Common myeloid progenitor, CD34-positive (primary cell): ENCODE measurements at regions not wholly inside any gene's neighbourhood (a gene's known extent, or its start where the extent isn't known, plus 50 kb on each side); places are given as distances from the start of the nearest gene placed in this dataset.

ENCODE experiments used
- CTCF ChIA-PET: fragments of 350-600 bp; sonication (Branson Sonifier 250); formaldehyde crosslinking; loops from one replicate; lab custom pipeline; 2021; ENCODE audit warnings: antibody characterized with exemption; lab: Charles Lee
- POLR2A ChIA-PET: fragments of 350-600 bp; sonication (Branson Sonifier 250); formaldehyde crosslinking; loops from one replicate; lab custom pipeline; 2021; ENCODE audit warnings: antibody characterized with exemption; lab: Charles Lee
- DNase-seq, 3 donors: peaks; one replicate each; pipeline versions ENCODE4 v3.0.0 to v3.0.0-alpha.2; 2013
- H3K27ac ChIP-seq, 2 experiments: 1 replicate in 1 of 2; 2 replicates in 1 of 2; pipeline ENCODE4 v1.7.0; 2013; ENCODE audit warnings: inconsistent platforms in 2 of 2, low read length in 2 of 2, mild to moderate bottlenecking in 2 of 2, low read depth in 1 of 2, moderate library complexity in 1 of 2; ENCODE audit not compliant: severe bottlenecking in 2 of 2, insufficient read depth in 1 of 2, poor library complexity in 1 of 2
- H3K27me3 ChIP-seq, 5 experiments: replicated peaks in 2 of 5; 1 replicate in 3 of 5; 2 replicates in 2 of 5; pipeline versions ENCODE4 v1.6.1 to v1.7.0; 2013; ENCODE audit warnings: low read length in 4 of 5, mild to moderate bottlenecking in 2 of 5, moderate library complexity in 2 of 5, inconsistent platforms in 1 of 5; ENCODE audit not compliant: insufficient read depth in 5 of 5, control insufficient read depth in 4 of 5
- H3K36me3 ChIP-seq, 4 experiments: 1 replicate in 2 of 4; 2 replicates in 2 of 4; pipeline versions ENCODE4 v1.6.1 to v1.7.0; 2013; ENCODE audit warnings: low read length in 3 of 4, control low read depth in 1 of 4, mild to moderate bottlenecking in 1 of 4; ENCODE audit not compliant: control insufficient read depth in 4 of 4, insufficient read depth in 4 of 4
- H3K4me1 ChIP-seq, 4 experiments: 1 replicate in 3 of 4; 2 replicates in 1 of 4; pipeline versions ENCODE4 v1.6.1 to v1.7.1; 2013; ENCODE audit warnings: low read length in 3 of 4, mild to moderate bottlenecking in 3 of 4, control low read depth in 1 of 4, inconsistent platforms in 1 of 4, moderate library complexity in 1 of 4; ENCODE audit not compliant: control insufficient read depth in 4 of 4, insufficient read depth in 4 of 4; ENCODE audit errors: control extremely low read depth in 1 of 4
- H3K4me3 ChIP-seq, 7 experiments: 1 replicate in 4 of 7; 2 replicates in 3 of 7; pipeline versions ENCODE4 v1.5.1 to v1.7.0; 2013; ENCODE audit warnings: mild to moderate bottlenecking in 7 of 7, low read length in 6 of 7, moderate library complexity in 6 of 7, inconsistent platforms in 2 of 7, low read depth in 2 of 7, control low read depth in 1 of 7; ENCODE audit not compliant: insufficient read depth in 4 of 7, control insufficient read depth in 1 of 7; ENCODE audit errors: extremely low read depth in 1 of 7
- H3K9me3 ChIP-seq, 5 experiments: 1 replicate in 4 of 5; 2 replicates in 1 of 5; pipeline versions ENCODE4 v1.6.1 to v1.7.1; 2013; ENCODE audit warnings: low read length in 4 of 5, mild to moderate bottlenecking in 2 of 5, inconsistent platforms in 1 of 5, low read depth in 1 of 5, moderate library complexity in 1 of 5; ENCODE audit not compliant: control insufficient read depth in 4 of 5, insufficient read depth in 2 of 5; ENCODE audit errors: control extremely low read depth in 1 of 5
- WGBS: methylation state at CpG from one replicate; pipeline ENCODE4 v1.1.5; 2013; ENCODE audit not compliant: insufficient coverage; 5-methylcytosine and 5-hydroxymethylcytosine counted together

DNA sequence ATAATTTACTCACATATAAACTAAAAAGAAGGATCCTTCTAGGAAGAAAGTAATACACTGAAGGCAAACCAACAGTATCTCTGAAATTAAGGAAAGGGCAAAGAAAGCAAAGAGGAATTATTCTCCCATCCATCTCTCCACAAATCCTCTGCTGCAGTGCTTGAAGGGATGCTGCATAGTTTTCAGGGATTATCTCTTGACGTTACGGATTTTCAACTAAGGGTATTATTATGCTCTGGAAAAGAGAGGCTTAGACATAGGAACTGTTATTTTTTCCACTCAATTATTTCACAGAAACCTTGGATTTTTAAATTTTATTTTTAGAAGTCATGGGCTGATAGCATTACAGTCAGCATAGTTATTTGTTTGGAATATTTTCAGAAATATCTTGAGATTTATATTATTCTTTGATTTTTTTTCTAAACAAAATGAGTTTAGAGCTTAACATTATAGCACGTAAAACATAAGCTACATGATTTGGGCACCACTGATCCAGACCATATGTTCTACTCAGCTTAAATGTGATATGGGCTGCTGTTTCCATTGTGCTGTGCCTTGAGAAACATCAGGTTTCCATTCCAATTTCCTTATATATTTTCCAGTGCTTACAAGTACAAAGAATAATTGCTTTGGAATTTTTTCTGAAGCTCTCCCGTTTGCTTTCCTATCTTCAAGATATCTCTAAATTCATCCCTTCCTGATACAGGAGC, 57.9 kb upstream of the DCN start:
- no CpG with 5 or more reads among the region's 4 CpGs for WGBS
- Histone ChIP-seq H3K27ac (no peak overlapping the region), H3K36me3 (no peaks in the 10 kb centered on the region), H3K27me3 (no peaks in the 10 kb centered on the region), H3K4me1 (no peaks in the 10 kb centered on the region), H3K9me3 (no peaks in the 10 kb centered on the region), H3K4me3 (no peak overlapping the region)
- no peak for DNase-seq
- ChIA-PET POLR2A (no interaction called here), CTCF (no interaction called here)

DNA sequence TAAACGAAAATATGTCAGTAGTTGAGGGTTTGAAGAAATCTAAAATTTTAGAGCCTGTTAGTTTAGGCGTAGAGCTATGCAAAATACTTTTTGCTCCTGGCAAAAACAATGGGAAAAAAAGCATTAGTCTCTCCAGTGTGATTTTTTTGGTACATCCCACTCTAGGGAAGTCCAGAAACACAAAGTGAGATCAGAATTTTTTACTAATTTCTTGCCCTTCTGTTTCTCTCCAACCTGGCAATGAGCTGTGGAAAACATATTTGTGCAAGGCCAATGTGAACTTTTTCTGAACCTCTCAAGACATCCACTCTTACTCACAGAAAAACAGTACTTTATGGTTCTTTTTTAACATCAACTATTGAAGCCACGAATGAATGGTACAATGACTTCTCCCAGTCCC, 56.9 kb upstream of the DCN start:
- Histone ChIP-seq H3K9me3 (no peaks in the 10 kb centered on the region), H3K4me1 (no peaks in the 10 kb centered on the region), H3K27me3 (no peaks in the 10 kb centered on the region), H3K4me3 (no peak overlapping the region), H3K27ac (no peak overlapping the region), H3K36me3 (no peaks in the 10 kb centered on the region)
- 92% methylated on average over 1 of the region's 3 CpGs for WGBS
- ChIA-PET CTCF (no interaction called here), POLR2A (no interaction called here)
- no peak for DNase-seq
